ENCODE measurements at regions not wholly inside any gene's neighbourhood (a gene's known extent, or its start where the extent isn't known, plus 50 kb on each side); places are given as distances from the start of the nearest gene placed in this dataset.
"Not testable (repeated sequence)": the region's sequence is repeated elsewhere in the genome, so short reads cannot be mapped to it uniquely, and the experiment has no call there.

DNA sequence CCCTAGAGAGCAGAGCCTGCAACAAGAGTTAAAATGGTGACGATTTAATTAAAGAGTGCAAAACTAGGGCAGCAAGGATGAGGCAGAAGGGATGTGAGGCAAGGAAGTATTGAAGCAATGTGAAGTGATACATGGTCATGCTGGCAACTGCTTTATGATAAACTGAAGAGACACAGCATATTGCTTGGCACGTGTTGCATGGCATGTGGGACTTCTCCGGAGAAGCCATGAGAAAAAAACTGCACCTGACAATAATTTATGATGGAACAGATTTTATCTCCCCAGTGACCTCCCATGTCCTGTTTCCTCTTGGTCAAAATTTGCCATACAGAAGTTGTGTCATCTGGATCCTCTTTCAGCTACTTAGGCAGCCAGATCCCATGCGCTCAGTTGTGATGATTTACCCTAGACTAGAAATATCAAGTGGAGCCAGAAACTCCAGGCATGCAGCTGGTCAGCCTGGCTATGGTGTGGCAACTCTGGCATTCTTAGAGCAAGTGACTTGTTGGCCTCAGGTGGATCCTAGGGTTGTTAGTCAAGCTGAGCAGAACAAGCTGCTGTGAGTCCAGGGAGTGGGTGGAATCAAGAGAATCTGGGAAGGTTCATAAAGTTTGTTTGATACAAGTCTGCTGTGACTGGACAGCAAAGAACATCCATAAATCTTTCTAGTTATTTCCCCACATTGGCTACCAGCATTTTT lies 611.4 kb upstream of the USP24 start:
- DNase-seq (ENCODE audit: low read depth in 2 of 2) = no peak

DNA sequence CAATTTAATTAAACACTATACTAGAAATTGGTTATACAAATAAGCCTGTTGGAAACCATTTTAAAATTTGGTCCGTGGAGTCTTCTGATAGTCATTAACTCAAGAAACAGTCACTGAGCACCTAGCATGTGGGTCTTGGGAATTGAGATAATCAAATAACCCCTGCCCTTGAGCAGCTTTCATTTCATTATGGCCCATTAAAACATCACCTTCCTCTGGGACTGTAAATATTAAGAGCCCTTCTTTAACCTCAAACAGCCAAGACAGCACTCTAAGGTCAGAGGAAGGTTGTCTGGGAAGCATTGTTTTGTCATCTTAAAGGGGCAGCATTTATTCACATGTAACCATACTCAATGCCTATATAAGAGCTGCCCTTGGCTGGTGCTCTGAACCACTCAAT lies 610.3 kb upstream of the USP24 start:
- no peak for DNase-seq (ENCODE audit: low read depth in 2 of 2)

DNA sequence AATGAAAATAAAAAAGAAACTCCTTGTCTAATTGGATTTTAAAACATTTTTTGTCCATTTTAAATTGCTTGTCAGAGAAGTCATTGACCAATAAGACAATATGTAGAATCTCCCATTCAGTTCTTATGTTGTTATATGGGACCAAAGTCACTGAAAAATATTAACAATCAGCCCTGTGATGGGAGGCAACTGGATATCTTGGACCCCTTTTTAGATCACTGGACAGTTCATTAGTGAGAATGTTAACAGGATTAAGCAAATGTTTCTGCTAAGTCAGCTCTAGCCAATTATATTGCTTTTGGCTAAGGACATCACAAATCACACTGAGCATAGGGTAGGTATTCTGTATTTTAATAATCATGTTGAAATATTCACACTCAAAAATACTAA lies 609.1 kb upstream of the USP24 start:
- no peak for DNase-seq (ENCODE audit: low read depth in 2 of 2)

DNA sequence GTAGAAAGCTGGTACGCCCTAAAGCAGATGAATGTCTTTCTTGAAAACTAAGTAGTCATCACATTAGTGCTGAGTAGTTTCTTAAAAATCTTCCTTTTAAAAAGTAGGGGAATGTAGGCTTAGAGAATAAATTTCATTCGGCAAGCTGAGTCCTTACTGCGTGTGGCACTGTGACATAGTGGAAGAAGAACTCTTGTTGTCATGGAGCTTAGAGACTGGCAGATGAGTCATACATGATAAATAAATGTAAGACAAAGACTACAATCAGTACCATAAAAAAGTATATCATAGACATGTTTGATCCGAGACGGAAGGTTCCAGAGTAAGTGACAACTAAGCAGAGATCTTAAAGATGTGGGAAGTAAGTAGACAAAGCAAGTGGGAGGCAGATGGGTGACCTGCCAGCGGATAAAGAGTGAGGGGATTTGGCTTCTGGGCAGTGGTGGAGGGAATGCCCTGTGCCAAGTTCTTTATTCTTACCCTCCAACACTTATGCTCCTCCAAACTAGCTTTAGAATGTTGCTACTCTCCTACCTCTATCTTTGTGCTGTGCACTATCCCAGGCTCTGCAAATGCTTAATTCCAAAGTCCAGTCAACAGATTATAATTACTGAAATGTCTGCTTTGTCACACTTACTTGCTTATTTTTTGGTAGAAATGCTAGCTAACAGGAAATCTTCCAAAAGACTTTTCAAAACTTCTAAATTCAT lies 608.5 kb upstream of the USP24 start:
- DNase-seq (ENCODE audit: low read depth in 2 of 2) = no peak

DNA sequence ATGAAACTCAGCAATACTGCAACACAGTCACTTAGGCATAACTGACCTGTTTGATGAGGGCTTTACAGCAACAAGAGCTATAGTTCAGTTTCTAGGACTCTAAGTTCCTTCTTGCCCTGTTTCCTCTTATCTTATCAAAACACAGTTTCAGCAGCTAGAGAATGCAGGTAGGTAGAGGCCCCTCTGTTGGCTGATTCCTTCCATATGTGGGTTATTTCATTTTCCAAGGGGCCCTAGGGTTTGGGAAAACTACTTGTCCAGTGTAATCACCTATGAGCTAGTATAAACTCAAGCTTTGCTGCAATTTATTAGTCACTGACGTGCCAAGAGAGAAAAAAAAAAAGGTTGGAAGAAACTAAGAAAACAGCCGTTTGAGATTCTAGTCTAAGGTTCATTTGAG lies 607.7 kb upstream of the USP24 start:
- DNase-seq (ENCODE audit: low read depth in 2 of 2) = no peak

DNA sequence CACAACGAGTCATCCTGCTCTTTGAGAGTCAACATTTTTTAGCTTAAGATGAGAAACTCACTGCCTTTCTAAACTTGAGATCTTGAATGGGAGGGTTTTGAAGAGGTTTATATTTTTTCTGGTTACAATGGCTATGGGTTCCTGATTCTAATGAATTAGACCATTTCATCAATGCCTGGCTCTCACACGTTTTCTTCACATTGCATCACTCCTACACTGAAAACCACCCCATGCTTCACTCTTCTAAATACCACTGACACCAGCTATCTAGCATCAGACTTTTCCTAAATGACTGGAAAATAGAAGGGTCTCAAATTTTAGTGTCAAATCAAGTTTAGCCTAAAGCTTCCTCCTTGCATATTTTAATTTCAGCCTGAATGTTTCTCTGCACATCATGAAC lies 606.1 kb upstream of the USP24 start:
- DNase-seq (ENCODE audit: low read depth in 2 of 2) = no peak

DNA sequence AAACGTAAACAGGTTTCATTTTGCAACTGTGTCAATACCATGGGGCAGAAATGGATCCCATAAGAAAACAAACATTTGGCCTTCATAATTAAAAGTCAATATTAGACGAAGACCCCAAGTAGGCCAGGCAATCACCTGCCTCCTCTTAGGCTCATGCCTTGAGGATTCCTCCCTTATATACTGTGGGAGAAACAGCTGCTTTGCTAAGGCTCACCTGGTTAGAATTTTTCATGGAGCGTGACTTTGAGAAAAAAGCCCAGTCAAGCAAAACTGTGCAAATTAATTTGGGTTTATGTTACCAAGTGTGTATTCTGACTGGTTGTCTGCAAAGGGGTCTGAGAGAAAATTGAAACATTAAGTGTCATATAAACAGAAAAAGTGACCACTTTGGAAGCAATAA lies 605.3 kb upstream of the USP24 start:
- no peak for DNase-seq (ENCODE audit: low read depth in 2 of 2)

DNA sequence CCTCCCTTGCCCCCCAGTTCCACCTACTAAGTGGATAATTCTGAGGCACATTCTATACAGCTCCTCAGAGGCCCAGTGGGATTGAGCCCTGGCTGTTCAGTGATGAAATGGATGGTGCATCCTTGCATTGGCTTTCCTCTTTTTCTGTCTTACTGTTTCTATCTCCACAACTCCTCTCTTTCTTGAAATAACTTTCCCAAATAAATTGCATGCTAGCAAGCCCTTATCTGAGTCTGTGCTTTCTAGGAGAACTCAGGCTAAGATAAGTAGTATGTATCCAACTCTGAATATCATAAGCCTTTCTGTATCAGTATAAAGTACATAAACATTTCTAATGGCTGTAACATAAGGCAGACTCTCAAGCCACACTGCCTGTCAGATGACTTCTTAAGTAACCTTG lies 603.8 kb upstream of the USP24 start:
- DNase-seq (ENCODE audit: low read depth in 2 of 2) = no peak

DNA sequence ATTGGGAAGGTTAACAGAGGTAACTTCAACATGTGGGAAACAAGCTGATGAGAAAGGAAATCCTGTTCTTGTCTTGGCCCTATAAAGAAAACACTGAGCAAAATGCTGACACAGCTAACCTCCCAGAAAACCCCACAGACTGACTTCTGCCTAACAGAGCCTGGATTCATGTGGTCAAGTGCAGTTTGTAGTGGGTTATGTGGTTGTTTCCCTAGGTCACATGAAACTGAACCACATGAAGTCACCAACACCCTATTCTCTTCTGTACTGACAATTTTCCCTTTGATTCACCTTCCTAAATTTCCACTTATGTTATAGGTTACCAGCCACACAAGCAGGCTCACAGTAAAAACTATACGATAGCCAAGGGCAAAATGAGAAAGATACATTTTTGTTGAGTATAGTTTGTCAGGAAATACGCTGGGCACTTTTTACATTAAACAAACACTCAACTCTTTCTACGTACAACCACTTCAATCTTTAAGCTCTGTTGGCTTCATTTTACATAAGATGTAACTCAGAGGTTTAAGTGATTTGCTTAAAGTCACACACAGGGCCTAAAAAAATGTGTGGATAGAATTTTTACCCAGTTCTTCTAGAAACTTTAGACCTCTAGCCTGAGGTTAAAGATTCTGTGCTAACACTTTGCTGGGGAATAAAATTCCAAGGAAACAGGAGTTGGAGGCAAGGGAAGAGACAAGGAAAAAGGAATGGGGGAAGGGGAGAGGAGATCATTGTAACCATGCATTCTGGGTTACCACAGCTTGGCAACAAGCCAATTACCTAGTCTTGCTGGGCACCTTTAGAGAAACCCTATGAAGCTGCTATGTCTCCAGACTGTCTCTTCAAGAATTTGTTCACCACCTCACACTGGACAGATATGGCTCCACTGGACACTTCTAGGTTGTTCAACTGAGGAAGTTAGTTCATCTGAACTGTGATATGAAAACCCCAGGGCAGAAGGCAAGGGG lies 601.6 kb upstream of the USP24 start:
- DNase-seq (ENCODE audit: low read depth in 2 of 2) = no peak

DNA sequence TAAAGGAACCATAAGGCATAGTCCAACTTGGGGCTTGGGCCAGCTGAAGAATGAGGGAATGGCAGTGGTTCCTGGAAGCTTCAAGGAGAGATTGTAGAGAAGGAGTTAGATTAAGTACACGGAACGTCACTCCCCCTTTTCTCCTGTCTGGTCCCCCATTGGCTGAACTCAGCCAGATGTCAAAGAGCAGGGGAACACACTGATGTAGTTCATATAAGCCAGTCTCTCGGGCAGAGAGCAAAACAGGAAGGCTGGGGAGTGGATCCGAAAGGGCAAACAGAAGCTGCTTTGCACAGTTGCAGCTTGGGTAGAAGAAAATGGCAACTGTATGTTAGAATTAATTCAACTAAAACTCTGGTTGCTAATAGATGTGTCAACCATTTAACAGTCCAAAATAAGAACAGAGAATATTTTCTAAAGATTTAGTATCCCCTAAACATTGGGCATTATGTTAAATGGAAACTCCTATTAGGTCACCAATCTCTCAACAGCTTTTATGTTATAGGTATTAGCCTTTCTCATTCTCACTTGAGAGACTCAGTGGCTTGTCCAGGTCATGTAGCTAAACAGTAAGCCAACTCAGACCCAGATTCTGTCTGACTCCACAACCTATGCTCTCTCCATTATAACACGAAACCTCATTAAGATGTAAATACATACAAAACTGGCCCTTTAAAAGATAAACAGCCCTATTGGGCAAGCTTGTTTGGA lies 600.7 kb upstream of the USP24 start:
- DNase-seq (ENCODE audit: low read depth in 2 of 2) = no peak

DNA sequence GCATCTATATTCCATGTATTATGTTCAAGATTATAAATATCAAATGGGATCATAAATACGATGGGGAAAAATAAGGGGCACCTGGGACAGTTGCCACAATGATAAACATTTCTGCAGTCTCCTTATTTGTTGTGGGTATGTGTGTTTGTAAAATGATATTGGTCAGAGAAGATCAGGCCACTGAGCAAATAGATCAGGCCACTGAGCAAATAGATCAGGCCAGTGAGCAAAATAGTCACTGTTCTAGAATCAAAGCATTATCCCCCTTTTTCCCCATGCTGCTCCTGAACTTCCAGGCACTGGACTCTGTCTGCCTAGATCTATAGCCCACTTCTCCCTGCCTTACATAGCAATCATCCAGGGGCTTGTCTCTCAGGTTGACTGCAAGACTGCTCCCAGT lies 599.8 kb upstream of the USP24 start:
- no peak for DNase-seq (ENCODE audit: low read depth in 2 of 2)

DNA sequence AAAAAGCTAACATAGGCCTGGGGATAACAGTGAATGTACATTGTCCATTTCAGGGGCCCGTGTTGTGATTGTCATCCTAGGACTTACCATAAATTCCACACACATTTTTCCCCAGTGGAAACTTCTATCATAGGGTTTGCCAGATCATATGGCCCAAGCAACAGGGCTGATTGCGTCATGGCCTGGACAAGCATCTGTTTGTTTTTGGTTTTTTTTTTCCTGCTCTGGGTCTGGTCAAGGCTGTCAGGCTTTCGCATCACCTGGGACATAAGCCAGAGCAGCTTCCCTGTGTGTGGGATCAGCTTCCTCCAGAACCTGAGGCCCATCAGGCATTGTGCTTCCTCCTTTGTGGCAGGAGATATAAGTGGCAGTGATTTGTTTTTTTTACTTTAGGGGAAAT lies 598.5 kb upstream of the USP24 start:
- DNase-seq (ENCODE audit: low read depth in 2 of 2) = no peak

DNA sequence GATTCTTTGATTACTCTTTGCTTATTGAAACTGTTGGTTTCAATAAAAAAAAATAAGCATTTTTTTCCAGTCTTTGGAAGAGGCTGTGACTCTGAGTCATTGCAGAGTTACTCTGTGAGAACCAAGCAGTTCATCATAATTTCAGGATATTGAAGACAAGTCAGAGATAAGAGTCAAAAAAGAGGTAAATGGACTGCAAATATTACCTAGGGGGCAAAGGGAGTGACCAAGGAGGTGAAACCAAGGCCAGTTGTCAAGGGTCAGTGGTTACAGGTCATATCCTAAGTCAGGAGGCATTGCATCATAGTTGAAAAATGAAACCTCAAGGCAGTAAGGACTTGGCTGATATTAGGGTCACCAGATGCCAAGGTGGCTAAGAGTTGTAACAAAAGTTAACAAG lies 597.1 kb upstream of the USP24 start:
- DNase-seq (ENCODE audit: low read depth in 2 of 2) = no peak

DNA sequence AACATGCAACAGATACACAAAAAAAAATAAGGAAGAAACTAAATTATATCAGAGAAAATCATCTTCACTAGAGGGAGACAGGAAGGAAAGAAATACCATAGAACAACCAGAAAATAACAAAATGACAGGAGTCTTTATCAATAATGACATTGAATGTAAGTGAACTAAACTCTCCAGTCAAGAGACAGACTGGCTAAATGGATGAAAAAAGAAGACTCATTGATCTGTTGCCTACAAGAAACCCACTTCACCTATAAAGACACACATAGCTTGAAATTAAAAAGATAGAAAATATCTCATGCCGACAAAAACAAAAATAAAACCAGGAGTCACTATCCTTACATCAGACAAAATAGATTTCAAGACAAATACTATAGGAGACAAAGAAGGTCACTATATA lies 593.1 kb upstream of the USP24 start:
- DNase-seq (ENCODE audit: low read depth in 2 of 2) = no peak

DNA sequence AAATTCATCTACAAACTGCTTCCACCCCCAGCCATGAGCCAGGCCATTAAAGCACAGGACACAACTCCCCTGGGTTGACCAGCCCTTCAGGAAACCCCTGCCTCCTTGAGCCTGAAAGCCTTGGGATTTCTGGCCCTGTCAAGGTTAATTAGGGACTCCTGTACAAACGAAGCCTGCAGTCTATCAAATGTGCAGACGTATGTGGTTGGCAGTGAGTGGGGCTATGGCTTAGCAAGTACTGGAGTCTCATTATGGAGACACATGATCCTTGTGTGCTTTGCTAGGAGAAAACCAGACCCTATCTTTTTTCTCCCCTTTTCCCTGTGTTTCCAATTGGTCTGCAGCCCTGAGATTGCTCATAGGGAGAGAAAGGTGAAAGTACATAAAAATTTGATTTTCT lies 588.3 kb upstream of the USP24 start:
- DNase-seq (ENCODE audit: low read depth in 2 of 2) = no peak

DNA sequence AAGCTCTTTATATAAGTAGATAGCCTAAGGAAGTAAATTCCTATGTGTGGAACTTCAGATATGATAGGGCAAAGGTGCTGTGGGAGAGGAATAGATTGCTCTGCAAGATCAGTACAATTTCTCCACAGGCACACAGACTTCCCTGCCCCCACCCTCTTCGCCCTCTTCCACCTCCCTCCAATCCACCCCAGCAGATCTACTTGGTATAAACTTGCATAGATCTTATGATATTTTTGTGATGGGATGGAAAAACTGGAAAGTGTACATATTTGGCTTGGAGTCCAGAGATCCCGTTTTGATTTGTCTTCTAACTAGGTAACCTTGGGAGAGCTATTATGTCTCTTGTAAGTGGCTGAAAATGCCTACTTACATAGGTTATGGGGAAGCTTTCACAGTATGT lies 586.3 kb upstream of the USP24 start:
- DNase-seq (ENCODE audit: low read depth in 2 of 2) = no peak

DNA sequence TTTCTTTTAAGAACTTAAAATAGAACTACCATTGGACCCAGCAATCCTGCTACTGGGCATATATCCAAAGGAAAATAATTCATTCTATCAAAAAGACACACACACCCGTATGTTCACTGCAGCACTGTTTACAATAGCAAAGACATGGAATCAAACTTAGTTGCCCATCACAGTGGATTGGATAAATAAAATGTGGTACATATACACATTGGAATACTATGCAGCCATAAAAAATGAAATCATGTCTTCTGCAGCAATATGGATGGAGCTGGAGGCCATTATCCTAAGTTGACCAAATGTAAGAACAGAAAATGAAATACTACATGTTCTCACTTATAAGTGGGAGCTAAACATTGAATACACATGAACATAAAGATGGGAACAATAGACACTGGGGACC lies 585.3 kb upstream of the USP24 start:
- DNase-seq (ENCODE audit: low read depth in 2 of 2) = no peak

DNA sequence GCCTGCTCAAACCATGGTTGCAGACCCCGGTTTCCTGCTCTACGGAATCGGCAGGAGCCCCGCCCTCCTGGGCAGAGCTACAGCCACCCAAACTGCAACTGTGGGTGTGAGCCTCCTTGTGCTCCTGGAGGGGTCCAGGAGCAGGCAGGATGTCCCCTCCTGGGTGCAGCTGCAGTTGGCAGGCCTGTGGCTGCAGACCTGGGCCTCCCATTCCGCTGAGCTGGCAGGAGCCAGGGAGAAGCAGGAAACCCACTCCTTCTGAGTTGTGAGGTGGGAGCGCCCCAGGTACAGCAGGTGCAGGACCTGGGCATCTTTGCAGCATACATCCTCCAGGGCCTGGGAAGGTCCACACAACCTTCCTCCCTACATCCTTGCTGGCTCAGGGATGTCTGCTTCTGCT lies 578.7 kb upstream of the USP24 start:
- DNase-seq (ENCODE audit: low read depth in 2 of 2) = no peak

DNA sequence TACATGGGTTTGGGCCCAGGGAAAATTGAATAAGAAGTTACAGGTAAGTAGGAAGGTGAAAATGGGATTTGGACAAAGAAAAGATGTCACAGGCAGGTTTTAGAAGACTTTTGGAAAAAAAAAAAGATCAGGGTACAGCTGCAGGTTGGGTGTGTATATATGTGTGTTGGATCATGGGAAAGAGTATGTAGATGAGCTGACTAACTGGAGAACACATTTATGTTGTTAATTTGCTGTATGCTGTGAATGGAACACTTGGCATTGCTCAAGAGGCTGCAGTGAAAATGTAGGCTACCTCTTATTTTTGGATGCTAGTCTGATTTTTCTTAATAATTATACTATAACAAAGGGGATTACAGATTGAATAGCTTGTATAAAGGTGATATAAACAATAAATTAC lies 577.7 kb upstream of the USP24 start:
- DNase-seq (ENCODE audit: low read depth in 2 of 2) = no peak

DNA sequence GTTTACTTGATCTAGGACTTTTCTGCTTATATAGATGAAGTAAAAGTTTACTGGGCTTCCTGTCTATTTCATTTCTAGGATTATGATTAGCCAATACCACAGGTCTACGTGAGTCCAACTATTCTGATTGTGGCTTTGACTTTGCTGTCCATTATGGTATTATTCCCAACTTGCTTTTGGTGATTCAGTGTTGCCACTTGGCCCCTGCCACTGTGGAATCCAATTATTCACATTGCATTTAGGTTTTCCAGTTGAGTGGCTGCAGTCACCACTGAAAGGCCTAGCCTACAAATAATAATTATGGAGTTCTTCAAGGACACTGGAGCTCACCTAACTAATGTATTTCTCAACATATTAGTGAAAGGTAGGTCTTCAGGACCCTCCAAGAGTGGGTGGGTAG lies 574.3 kb upstream of the USP24 start:
- DNase-seq (ENCODE audit: low read depth in 2 of 2) = no peak

DNA sequence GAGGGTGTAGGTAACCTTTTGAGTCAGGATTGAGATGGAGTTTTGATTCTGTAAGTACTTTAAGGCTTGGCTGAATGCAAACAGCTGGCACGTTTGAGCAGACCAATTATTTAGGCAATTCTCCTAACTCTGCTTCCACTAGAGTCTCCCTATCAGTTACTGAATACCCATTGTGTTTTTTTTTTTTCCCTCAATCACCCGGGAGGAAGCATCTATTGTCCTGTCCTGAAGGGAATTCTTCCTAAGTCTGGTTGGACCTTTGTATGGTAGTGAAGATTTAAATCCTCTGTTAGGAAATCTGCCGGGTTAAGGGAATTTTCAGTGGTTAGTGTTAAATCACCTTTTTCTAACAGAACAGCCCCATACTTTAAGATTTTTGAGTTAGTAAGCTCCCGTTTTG lies 571.2 kb upstream of the USP24 start:
- DNase-seq (ENCODE audit: low read depth in 2 of 2) = no peak

DNA sequence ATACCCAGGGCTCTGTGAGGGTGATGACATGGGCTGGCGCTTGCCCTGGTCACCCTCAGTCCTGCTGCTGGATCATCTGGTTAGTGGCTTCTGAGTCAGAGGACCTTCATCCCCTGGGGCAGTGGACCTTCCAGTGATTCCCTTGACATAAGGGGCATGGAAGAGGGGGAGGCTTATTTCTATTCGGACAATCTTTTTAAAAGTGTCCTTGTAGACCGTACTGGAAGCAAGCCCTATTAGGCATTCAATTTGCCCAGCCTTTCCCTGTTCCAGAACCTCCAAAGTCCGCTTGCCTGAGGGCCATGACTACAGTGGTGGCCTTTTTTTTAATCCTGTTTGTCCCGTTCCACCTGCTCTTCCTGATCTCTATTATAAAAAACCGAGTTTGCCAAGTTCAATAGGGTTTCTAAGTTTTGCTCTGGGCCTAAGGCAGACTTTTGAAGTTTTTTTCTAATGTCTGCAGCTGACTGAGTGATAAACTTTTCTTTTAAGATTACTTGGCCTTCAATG lies 569.8 kb upstream of the USP24 start:
- DNase-seq (ENCODE audit: low read depth in 2 of 2) = not testable (repeated sequence)
